ENCODE measurements at regions not wholly inside any gene's neighbourhood (a gene's known extent, or its start where the extent isn't known, plus 50 kb on each side); places are given as distances from the start of the nearest gene placed in this dataset.

DNA sequence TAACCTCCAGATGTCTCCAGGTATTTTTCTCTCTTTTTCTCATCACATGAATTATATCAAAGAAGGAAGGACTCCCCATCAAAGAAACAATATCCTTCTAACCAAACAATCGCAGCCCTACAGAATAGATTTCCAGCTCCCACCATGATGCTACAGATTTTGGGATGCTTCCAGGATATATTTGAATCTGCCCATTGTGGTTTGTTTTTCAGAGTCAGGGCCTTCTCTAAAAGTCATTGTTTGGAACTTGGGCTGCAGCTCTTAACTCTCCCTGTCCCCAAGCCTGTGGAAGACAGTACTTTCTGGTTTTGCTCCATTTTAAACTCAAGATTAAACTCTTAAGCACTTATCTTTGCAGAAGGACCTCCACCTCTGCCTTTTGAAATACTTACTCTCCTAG lies 223.2 kb downstream of the PMAIP1 start:
- Histone ChIP-seq H3K36me3 (no peaks in the 10 kb centered on the region), H3K27me3 (no peaks in the 10 kb centered on the region; a peak in 1 of 22 replicates), H3K4me2 (peak overlapping the region in 5 of 11 experiments; percentile 26 to 54 (median 45); a peak in 5 of 22 replicates), H3K4me1 (peaks cover 0 to 16% (median 6%) of the 10 kb centered on the region in 10 experiments; a peak in 9 of 20 replicates), H3K9me3 (replicated peaks in 1 of 11) (no peaks in the 10 kb centered on the region; a peak in 2 of 22 replicates), H3K27ac (no peak overlapping the region), H4K20me1 (no peaks in the 10 kb centered on the region), H3K9ac (no peak overlapping the region), H3K4me3 (no peak overlapping the region)
- TF ChIP-seq Cebpa-rat (IDR thresholded peaks at IDR 0.05) = no peak

DNA sequence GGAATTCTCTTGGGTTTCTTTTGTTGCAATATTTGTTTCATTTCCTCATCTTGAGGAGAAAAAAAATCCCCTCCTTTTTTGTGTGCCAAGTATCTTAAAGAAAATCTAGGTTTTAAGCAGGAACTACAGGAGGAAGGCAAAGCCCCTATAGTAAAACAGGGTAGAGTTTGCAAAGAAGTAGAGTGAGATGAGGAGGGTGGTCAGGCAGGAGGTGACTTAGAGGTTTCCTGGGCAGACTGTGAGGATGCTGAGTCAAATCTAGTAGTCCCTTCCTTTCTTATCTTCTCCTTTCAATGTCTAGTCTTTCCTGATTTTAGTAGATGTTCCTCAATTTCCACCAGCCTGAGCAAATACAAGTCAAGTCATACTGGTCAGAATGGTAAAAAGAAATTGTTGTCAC lies 222.5 kb downstream of the PMAIP1 start:
- Histone ChIP-seq H3K4me3 (no peak overlapping the region), H3K4me2 (peak overlapping the region in 5 of 11 experiments; percentile 26 to 54 (median 45); a peak in 7 of 22 replicates), H3K27me3 (no peaks in the 10 kb centered on the region; a peak in 1 of 22 replicates), H3K4me1 (peaks cover 0 to 16% (median 6%) of the 10 kb centered on the region in 10 experiments; a peak in 9 of 20 replicates), H3K27ac (no peak overlapping the region), H3K9ac (no peak overlapping the region), H3K9me3 (replicated peaks in 1 of 11) (no peaks in the 10 kb centered on the region; a peak in 2 of 22 replicates), H3K36me3 (no peaks in the 10 kb centered on the region), H4K20me1 (no peaks in the 10 kb centered on the region)
- TF ChIP-seq Cebpa-rat (IDR thresholded peaks at IDR 0.05) = no peak

DNA sequence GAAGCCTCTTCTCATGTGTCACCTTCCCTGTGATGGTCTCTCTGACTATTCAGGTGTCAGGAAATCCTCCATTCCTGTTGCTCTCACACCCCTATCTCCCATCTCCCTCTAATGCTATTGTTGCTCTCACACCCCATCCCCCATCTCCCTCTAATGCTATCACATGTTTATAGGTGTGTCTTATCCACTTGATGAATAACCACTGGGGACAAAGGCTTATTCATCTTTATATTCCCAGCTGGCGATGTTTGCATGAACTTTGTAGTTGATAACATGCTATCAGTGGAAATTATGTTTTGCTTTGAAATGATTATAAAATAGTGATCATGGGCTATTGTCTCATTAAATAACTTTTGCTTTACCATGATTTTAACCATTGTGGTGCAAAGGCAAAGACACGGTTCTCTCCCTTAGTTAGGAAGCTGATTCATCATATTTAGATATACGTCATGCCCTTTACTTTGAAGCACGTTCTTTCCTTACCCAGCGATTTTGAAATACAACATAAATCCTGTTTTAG lies 220.5 kb downstream of the PMAIP1 start:
- Histone ChIP-seq H4K20me1 (no peaks in the 10 kb centered on the region), H3K4me1 (peaks cover 0 to 16% (median 6%) of the 10 kb centered on the region in 10 experiments; a peak in 9 of 20 replicates), H3K4me2 (no peak overlapping the region), H3K9me3 (replicated peaks in 1 of 11) (no peaks in the 10 kb centered on the region; a peak in 2 of 22 replicates), H3K9ac (no peak overlapping the region), H3K4me3 (no peak overlapping the region), H3K27ac (no peak overlapping the region), H3K27me3 (no peaks in the 10 kb centered on the region; a peak in 1 of 22 replicates), H3K36me3 (no peaks in the 10 kb centered on the region)
- TF ChIP-seq Cebpa-rat (IDR thresholded peaks at IDR 0.05) = no peak

DNA sequence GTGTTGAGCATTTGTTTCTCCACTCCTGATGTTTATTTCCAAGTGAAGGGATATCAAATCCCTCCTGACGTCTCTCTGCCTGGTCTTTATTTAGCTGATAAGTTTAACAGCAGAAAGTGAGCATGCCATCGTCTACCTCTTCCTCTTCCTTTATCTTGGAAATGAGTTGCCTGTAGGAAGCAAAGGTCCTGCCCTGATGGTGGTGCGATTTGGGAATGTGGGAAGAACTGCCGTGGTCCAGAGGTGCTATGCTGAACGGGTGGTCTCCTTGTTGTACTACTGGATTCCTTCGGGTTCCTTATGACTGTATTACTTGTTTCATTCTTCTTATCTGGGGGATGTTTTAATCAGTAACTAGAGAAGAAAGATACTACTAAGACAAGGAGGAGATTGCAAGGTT lies 217.5 kb downstream of the PMAIP1 start:
- H3K4me1 ChIP-seq = peaks cover 0 to 7% (median 2%) of the 10 kb centered on the region in 10 experiments; a peak in 9 of 20 replicates
- no peak for TF ChIP-seq Cebpa-rat (IDR thresholded peaks at IDR 0.05)
- no peak overlapping the region for H3K9ac ChIP-seq
- no peaks in the 10 kb centered on the region for H4K20me1 ChIP-seq
- H3K9me3 ChIP-seq (replicated peaks in 1 of 11) = no peaks in the 10 kb centered on the region; a peak in 2 of 22 replicates
- H3K36me3 ChIP-seq = no peaks in the 10 kb centered on the region
- H3K27ac ChIP-seq = no peak overlapping the region
- no peak overlapping the region for H3K4me2 ChIP-seq
- H3K27me3 ChIP-seq = no peaks in the 10 kb centered on the region
- no peak overlapping the region for H3K4me3 ChIP-seq

DNA sequence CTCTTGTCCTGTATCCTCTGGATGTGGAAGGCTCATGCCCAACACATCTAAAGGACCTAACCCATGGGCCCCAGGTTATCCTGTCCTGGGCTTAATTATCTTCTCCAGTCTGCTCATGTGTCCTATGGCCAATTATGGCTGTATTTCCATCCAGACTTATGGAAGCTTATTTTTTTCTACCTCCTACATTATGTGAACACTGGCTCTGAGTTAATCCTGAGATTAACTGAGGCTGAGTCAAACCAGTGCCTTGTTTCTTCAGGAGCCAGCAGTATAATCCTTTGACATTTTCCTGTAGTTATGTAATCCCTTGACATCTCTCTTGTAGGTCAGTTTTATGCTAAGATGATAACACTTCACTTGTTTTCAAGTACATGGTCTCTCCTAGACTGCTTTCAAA lies 213.6 kb downstream of the PMAIP1 start:
- Histone ChIP-seq H3K4me1 (no peaks in the 10 kb centered on the region; a peak in 1 of 20 replicates), H3K9me3 (replicated peaks in 1 of 11) (no peaks in the 10 kb centered on the region), H3K27me3 (no peaks in the 10 kb centered on the region), H3K4me2 (no peak overlapping the region), H3K9ac (no peak overlapping the region), H3K36me3 (no peaks in the 10 kb centered on the region), H3K4me3 (no peak overlapping the region), H3K27ac (no peak overlapping the region), H4K20me1 (no peaks in the 10 kb centered on the region)
- TF ChIP-seq Cebpa-rat (IDR thresholded peaks at IDR 0.05) = no peak

DNA sequence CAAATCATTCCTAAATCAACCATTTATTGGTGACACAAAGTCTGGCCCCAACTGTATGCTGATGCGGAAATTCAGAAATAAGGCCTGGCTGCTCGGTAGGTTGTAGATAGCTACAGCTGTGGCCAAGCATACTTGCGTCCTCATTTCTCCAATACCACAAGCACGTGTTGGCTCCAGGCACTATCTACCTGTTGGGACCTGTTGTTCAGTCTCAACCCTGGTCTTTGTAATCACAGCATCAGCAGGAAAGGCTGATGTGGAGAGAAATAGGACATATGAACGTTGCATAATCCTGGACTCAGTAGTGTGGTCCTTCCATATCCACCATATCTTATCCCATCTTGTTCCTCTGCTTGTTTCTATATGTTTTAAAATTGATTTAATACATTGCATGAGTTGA lies 212.6 kb downstream of the PMAIP1 start:
- no peak overlapping the region for H3K9ac ChIP-seq
- no peak overlapping the region for H3K27ac ChIP-seq
- no peak overlapping the region for H3K4me3 ChIP-seq
- H3K36me3 ChIP-seq = no peaks in the 10 kb centered on the region
- H3K9me3 ChIP-seq (replicated peaks in 1 of 11) = no peaks in the 10 kb centered on the region
- no peak overlapping the region for H3K4me2 ChIP-seq
- no peaks in the 10 kb centered on the region; a peak in 1 of 20 replicates for H3K4me1 ChIP-seq
- H3K27me3 ChIP-seq = no peaks in the 10 kb centered on the region
- TF ChIP-seq Cebpa-rat (IDR thresholded peaks at IDR 0.05) = no peak
- no peaks in the 10 kb centered on the region for H4K20me1 ChIP-seq

DNA sequence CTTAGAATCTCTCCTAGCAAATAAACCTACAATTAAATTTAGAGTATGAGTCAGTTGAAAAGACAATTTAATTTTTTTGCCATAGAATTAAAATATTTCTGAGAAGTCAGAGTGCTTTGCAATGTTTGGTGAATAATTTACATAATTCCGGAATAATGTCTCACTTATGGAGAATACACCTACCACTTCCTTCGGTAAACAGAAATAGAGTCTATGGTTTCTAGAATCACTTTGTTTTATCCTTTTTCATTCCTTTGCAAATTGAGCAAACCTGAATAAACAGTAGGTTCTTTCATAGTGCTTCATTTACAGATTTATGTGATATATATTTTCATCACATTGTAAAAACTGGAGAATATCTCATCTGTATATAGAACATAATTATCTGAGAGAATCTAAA lies 211.7 kb downstream of the PMAIP1 start:
- Histone ChIP-seq H3K4me1 (no peaks in the 10 kb centered on the region; a peak in 1 of 20 replicates), H3K9ac (no peak overlapping the region), H3K27ac (no peak overlapping the region), H3K9me3 (replicated peaks in 1 of 11) (no peaks in the 10 kb centered on the region), H3K4me3 (no peak overlapping the region), H3K27me3 (no peaks in the 10 kb centered on the region), H4K20me1 (no peaks in the 10 kb centered on the region), H3K4me2 (no peak overlapping the region), H3K36me3 (no peaks in the 10 kb centered on the region)
- TF ChIP-seq Cebpa-rat (IDR thresholded peaks at IDR 0.05) = no peak

DNA sequence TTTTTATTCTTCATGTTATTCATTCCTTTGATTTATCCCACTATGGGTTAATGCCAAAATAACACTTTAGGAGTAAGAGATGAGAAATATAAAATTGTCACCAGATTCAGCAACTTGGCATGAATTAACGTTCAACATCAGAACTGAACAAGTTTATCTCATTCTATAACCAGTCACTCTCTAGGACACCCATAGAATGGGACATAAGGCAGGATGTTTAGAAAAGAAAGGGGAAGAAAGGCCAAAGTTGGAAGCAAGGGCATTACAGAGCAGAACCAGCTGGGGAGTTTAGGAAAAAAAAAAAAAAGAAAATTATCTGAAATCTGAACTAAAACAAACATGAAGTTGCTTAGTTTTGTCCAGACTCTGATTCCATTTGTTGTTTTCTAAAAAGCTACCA lies 211.0 kb downstream of the PMAIP1 start:
- Histone ChIP-seq H3K4me3 (no peak overlapping the region), H3K36me3 (no peaks in the 10 kb centered on the region), H3K27me3 (no peaks in the 10 kb centered on the region), H3K9ac (no peak overlapping the region), H3K4me2 (no peak overlapping the region), H3K9me3 (replicated peaks in 1 of 11) (no peaks in the 10 kb centered on the region), H3K4me1 (no peaks in the 10 kb centered on the region; a peak in 1 of 20 replicates), H4K20me1 (no peaks in the 10 kb centered on the region), H3K27ac (no peak overlapping the region)
- no peak for TF ChIP-seq Cebpa-rat (IDR thresholded peaks at IDR 0.05)

DNA sequence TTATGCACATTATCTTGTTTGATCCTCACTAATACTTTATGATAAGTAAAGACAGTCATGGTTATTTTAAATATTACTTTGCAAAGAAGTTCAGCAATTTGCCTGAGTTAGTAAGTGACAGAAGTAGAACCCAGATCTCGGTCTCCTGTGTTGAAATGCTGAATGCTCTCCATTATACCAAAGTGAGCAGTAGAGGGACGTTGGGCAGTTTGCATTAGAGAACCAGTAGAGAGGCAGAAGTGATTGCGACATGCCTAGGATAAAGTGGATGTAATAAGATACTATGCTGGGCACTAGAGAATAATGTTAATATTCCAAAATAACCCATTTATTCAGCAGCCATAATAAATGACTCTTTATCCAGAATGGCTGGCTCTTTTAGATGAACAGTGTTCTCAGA lies 201.0 kb downstream of the PMAIP1 start:
- Histone ChIP-seq H3K4me2 (no peak overlapping the region), H3K4me3 (no peak overlapping the region), H3K27me3 (no peaks in the 10 kb centered on the region), H4K20me1 (no peaks in the 10 kb centered on the region), H3K36me3 (no peaks in the 10 kb centered on the region), H3K9me3 (replicated peaks in 1 of 11) (no peaks in the 10 kb centered on the region), H3K9ac (no peak overlapping the region), H3K4me1 (peaks cover 0 to 9% (median 3%) of the 10 kb centered on the region in 10 experiments; a peak in 10 of 20 replicates), H3K27ac (no peak overlapping the region)
- TF ChIP-seq Cebpa-rat (IDR thresholded peaks at IDR 0.05) = peak in 3 of 11 experiments; percentile 25 to 58 (median 48); a peak in 1 of 22 replicates

DNA sequence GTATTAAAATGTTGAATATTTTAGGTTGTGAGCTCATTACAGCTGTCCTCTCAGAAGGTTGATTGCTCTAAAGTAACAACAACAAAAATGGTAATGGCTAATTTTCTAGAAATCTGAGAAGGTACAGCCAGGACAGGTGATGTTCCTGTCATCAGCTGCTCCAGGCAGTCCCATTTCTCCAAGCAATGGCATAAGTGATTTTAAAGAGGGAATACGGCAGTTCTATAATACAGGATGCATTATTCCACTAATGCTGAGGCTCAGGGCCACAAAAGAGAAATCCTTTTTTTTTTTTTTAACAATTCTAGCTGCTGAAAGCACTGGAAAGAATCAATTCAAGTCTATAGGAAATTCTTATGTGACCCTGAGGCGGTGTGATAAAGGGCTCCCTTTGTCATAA lies 199.9 kb downstream of the PMAIP1 start:
- Histone ChIP-seq H3K9me3 (replicated peaks in 1 of 11) (no peaks in the 10 kb centered on the region), H3K4me1 (peaks cover 0 to 9% (median 3%) of the 10 kb centered on the region in 10 experiments; a peak in 10 of 20 replicates), H3K9ac (no peak overlapping the region), H3K36me3 (no peaks in the 10 kb centered on the region), H4K20me1 (no peaks in the 10 kb centered on the region), H3K4me2 (no peak overlapping the region), H3K27me3 (no peaks in the 10 kb centered on the region), H3K27ac (no peak overlapping the region), H3K4me3 (no peak overlapping the region)
- no peak for TF ChIP-seq Cebpa-rat (IDR thresholded peaks at IDR 0.05)
